Natural killer cell (primary cell): ENCODE measurements at regions not wholly inside any gene's neighbourhood (a gene's known extent, or its start where the extent isn't known, plus 50 kb on each side); places are given as distances from the start of the nearest gene placed in this dataset.

Experiments
- ATAC-seq, 3 donors: fragments of 150-1000 bp in 2 of 3; fragments of 200-7000 bp in 1 of 3; cut with Tn5 transposase; 1 replicate in 1 of 3; 2 replicates in 2 of 3; pipeline ENCODE4 v1.10.0; 2021; ENCODE audit warnings: mild to moderate bottlenecking in 2 of 3, moderate library complexity in 2 of 3
- DNase-seq, 2 donors: peaks; one replicate each; pipeline versions ENCODE4 v3.0.0 to v3.0.0-alpha.2; 2013 to 2021; ENCODE audit warnings: mixed read lengths in 1 of 2
- H3K27ac ChIP-seq: one replicate; pipeline ENCODE4 v1.5.1; 2013; ENCODE audit warnings: mild to moderate bottlenecking, low read length
- H3K27me3 ChIP-seq: one replicate; pipeline ENCODE4 v1.6.1; 2013; ENCODE audit warnings: low read length; ENCODE audit not compliant: control insufficient read depth, insufficient read depth
- H3K36me3 ChIP-seq: one replicate; pipeline ENCODE4 v1.6.1; 2013; ENCODE audit warnings: low read length; ENCODE audit not compliant: control insufficient read depth, insufficient read depth
- H3K4me1 ChIP-seq: one replicate; pipeline ENCODE4 v1.6.1; 2013; ENCODE audit warnings: low read length; ENCODE audit not compliant: control insufficient read depth, insufficient read depth
- H3K4me3 ChIP-seq: one replicate; pipeline ENCODE4 v1.5.1; 2013; ENCODE audit warnings: low read length
- H3K9me3 ChIP-seq: one replicate; pipeline ENCODE4 v1.6.1; 2013; ENCODE audit warnings: low read length; ENCODE audit not compliant: control insufficient read depth, insufficient read depth
- H3K27ac Mint-ChIP-seq, 2 donors: one replicate each; pipeline ENCODE4 v1.8.0; 2022; ENCODE audit warnings: mild to moderate bottlenecking in 2 of 2, mixed read lengths in 2 of 2, moderate library complexity in 1 of 2
- H3K27me3 Mint-ChIP-seq, 2 donors: one replicate each; pipeline ENCODE4 v1.8.0; 2022; ENCODE audit warnings: low read depth in 2 of 2, mixed read lengths in 2 of 2
- H3K36me3 Mint-ChIP-seq: one replicate; pipeline ENCODE4 v1.8.0; 2022; ENCODE audit warnings: mixed read lengths
- H3K4me1 Mint-ChIP-seq, 2 donors: one replicate each; pipeline ENCODE4 v1.8.0; 2022; ENCODE audit warnings: mixed read lengths in 2 of 2
- H3K4me3 Mint-ChIP-seq: one replicate; pipeline ENCODE4 v1.8.0; 2022; ENCODE audit warnings: mild to moderate bottlenecking, moderate library complexity, mixed read lengths
- H3K9me3 Mint-ChIP-seq, 2 donors: one replicate each; pipeline ENCODE4 v1.8.0; 2022; ENCODE audit warnings: mixed read lengths in 2 of 2
- CTCF ChIP-seq: fragments of 200-600 bp; IDR thresholded peaks from one replicate; pipeline ENCODE4 v1.8.0; 2022; ENCODE audit warnings: antibody characterized with exemption
- WGBS: methylation state at CpG from one replicate; pipeline ENCODE4 v1.1.7; 2013; ENCODE audit warnings: missing lambda C conversion rate; ENCODE audit not compliant: insufficient coverage; 5-methylcytosine and 5-hydroxymethylcytosine counted together
- intact Hi-C: fragments of 100-400 bp; cut with micrococcal nuclease; formaldehyde crosslinking; loops from one replicate; pipeline ENCODE4 v1.14.2; 2022

DNA sequence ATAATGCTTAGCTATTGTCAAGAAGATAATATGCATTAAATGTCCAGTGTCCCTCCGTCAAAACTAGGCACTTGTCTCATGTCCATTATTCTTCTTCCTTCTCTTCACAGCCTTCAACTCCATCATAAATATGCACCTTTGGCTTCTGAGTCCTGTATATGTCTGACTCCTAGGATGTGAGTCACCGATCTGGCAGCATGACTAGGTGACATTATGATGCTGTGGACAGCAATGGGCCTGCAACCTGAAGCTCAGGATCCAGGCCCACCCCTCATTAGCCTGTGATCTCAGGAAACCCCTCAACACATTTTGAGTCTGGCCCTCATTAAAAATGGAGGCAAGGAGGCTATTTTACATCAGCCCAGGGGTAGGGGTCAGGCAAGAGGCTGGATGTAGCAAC, 362.5 kb upstream of the ZMIZ1 start:
- no peaks in the 10 kb centered on the region for H3K27me3 ChIP-seq
- DNase-seq (no peak), ATAC-seq (no peak)
- H3K9me3 ChIP-seq, result no peaks in the 10 kb centered on the region
- H3K27ac Mint-ChIP-seq, result no peak overlapping the region
- H3K36me3 Mint-ChIP-seq, result no peaks in the 10 kb centered on the region
- no peak overlapping the region for H3K27ac ChIP-seq
- no peak for TF ChIP-seq CTCF
- 96% methylated on average over 2 of the region's 2 CpGs for WGBS
- H3K27me3 Mint-ChIP-seq, result peaks cover 20 to 44% of the 10 kb centered on the region in 2 donors
- no peaks in the 10 kb centered on the region for H3K4me1 Mint-ChIP-seq
- H3K4me3 Mint-ChIP-seq, result no peak overlapping the region
- no peaks in the 10 kb centered on the region for H3K36me3 ChIP-seq
- H3K4me3 ChIP-seq, result no peak overlapping the region
- intact Hi-C loops, result no loop called here
- H3K9me3 Mint-ChIP-seq, result no peaks in the 10 kb centered on the region
- H3K4me1 ChIP-seq, result no peaks in the 10 kb centered on the region

DNA sequence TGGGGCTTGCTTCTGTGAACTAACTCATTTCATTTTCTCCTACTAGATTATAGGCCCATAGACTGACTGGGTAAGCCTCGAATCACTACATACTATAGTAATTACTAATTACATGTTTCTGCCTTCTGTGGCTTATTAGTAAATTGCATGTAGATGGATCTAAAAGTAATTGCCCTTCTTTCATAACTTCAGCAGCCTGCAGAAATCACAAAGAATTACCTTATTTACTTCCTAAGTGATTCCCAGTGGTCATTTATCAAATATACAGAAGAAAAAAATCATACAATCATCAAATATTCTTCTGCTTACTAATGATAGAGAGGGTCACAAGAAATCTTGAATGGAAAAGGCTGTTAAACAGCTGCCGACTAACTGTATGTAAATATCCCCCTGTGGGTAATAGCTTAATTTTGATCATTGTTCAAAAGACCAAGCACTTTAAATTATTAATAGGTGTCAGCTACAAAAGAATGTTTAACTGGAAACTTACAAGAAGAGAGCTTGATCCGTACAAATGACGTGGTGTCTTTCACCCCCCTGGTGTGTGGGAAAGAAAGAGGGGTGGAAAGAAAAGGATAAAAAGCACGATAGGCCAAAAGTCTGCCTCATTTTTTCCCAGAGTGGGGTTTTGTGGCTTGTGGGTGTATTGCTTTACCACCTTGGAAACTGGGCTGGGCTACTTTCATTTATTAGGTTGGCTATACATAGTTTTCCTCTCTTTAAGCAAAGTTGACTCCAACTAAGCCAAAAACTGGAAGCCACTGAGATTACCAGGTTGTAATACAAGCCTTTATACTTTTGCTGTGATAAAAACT, 361.8 kb upstream of the ZMIZ1 start:
- Histone ChIP-seq H3K4me3 (no peak overlapping the region), H3K27ac (no peak overlapping the region), H3K36me3 (no peaks in the 10 kb centered on the region), H3K27me3 (no peaks in the 10 kb centered on the region), H3K9me3 (no peaks in the 10 kb centered on the region), H3K4me1 (no peaks in the 10 kb centered on the region)
- no peak overlapping the region for H3K4me3 Mint-ChIP-seq
- ATAC-seq (no peak), DNase-seq (no peak)
- no peak overlapping the region for H3K27ac Mint-ChIP-seq
- no peaks in the 10 kb centered on the region for H3K4me1 Mint-ChIP-seq
- H3K9me3 Mint-ChIP-seq, result no peaks in the 10 kb centered on the region
- no peak for TF ChIP-seq CTCF
- WGBS, result 56% methylated on average over 3 of the region's 5 CpGs
- no peaks in the 10 kb centered on the region for H3K36me3 Mint-ChIP-seq
- intact Hi-C loops, result no loop called here
- peaks cover 17 to 42% of the 10 kb centered on the region in 2 donors for H3K27me3 Mint-ChIP-seq

GRCh38 chr10:78707745-78708144, 361.0 kb upstream of the ZMIZ1 start:
- H3K4me3 ChIP-seq, result no peak overlapping the region
- Mint-ChIP-seq H3K36me3 (no peaks in the 10 kb centered on the region), H3K9me3 (no peaks in the 10 kb centered on the region), H3K4me3 (no peak overlapping the region), H3K27me3 (peaks cover 14 to 42% of the 10 kb centered on the region in 2 donors), H3K27ac (no peak overlapping the region), H3K4me1 (no peaks in the 10 kb centered on the region)
- TF ChIP-seq CTCF, result no peak
- H3K9me3 ChIP-seq, result no peaks in the 10 kb centered on the region
- intact Hi-C loops, result no loop called here
- no peaks in the 10 kb centered on the region for H3K36me3 ChIP-seq
- no peaks in the 10 kb centered on the region for H3K4me1 ChIP-seq
- WGBS, result 79% methylated on average over 4 of the region's 4 CpGs
- ATAC-seq (no peak), DNase-seq (no peak)
- H3K27ac ChIP-seq, result no peak overlapping the region
- H3K27me3 ChIP-seq, result no peaks in the 10 kb centered on the region

DNA sequence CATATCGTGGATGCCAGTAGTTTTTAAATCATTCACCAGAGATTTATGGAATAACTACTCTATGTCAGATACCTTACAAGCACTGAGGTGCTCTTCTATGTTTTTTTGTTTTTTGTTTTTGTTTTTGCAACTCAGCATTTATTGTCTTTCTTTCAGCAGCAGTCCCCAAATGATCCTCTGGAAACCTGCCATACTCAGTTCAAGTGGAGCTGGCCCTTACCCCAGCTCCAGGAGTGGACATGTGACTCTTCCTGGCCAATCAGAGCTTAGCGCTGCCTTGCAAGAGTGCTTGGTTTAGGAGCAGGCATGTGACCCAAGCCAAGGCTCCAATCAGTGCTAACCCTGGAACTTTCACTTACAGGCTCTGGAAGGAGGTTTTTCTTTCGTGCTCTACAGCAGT, 356.6 kb upstream of the ZMIZ1 start:
- H3K4me3 ChIP-seq, result no peak overlapping the region
- WGBS, result 87% methylated on average over 3 of the region's 3 CpGs
- H3K27ac ChIP-seq, result no peak overlapping the region
- DNase-seq (no peak), ATAC-seq (no peak)
- H3K27ac Mint-ChIP-seq, result no peak overlapping the region
- no peaks in the 10 kb centered on the region for H3K36me3 ChIP-seq
- intact Hi-C loops, result no loop called here
- H3K4me1 ChIP-seq, result no peaks in the 10 kb centered on the region
- no peaks in the 10 kb centered on the region for H3K9me3 Mint-ChIP-seq
- H3K27me3 ChIP-seq, result no peaks in the 10 kb centered on the region
- no peaks in the 10 kb centered on the region for H3K36me3 Mint-ChIP-seq
- TF ChIP-seq CTCF, result no peak
- no peak overlapping the region for H3K4me3 Mint-ChIP-seq
- no peaks in the 10 kb centered on the region for H3K4me1 Mint-ChIP-seq
- peaks cover 16 to 20% of the 10 kb centered on the region in 2 donors for H3K27me3 Mint-ChIP-seq
- no peaks in the 10 kb centered on the region for H3K9me3 ChIP-seq
